Activated naive CD8-positive, alpha-beta T cell treated with anti-CD3 and anti-CD28 coated beads, Interleukin-2, amount 50 U/mL, for 24 hours (primary cell): ENCODE measurements at regions not wholly inside any gene's neighbourhood (a gene's known extent, or its start where the extent isn't known, plus 50 kb on each side); places are given as distances from the start of the nearest gene placed in this dataset.
"Not testable (repeated sequence)": the region's sequence is repeated elsewhere in the genome, so short reads cannot be mapped to it uniquely, and the experiment has no call there.

Experiments used
- ATAC-seq: fragments of 150-1000 bp; cut with Tn5 transposase; one replicate; pipeline ENCODE4 v1.10.0; 2021
- DNase-seq: peaks from one replicate; pipeline ENCODE4 v3.0.0; 2021
- H3K27ac Mint-ChIP-seq: one replicate; pipeline ENCODE4 v1.8.0; 2021; ENCODE audit warnings: mild to moderate bottlenecking, mixed read lengths
- H3K27me3 Mint-ChIP-seq: one replicate; pipeline ENCODE4 v1.8.0; 2021; ENCODE audit warnings: mixed read lengths
- H3K36me3 Mint-ChIP-seq: one replicate; pipeline ENCODE4 v1.8.0; 2021; ENCODE audit warnings: low read depth, mixed read lengths
- H3K4me1 Mint-ChIP-seq: one replicate; pipeline ENCODE4 v1.8.0; 2021; ENCODE audit warnings: mixed read lengths
- H3K4me3 Mint-ChIP-seq: one replicate; pipeline ENCODE4 v1.8.0; 2021; ENCODE audit warnings: mild to moderate bottlenecking, moderate library complexity, mixed read lengths
- H3K9me3 Mint-ChIP-seq: one replicate; pipeline ENCODE4 v1.8.0; 2021; ENCODE audit warnings: mixed read lengths

GRCh38 chr12:85603556-85603955 is 232.7 kb downstream of the RASSF9 start:
- no peaks in the 10 kb centered on the region for H3K27me3 Mint-ChIP-seq
- no peak overlapping the region for H3K4me3 Mint-ChIP-seq
- H3K27ac Mint-ChIP-seq, result no peak overlapping the region
- H3K9me3 Mint-ChIP-seq, result peaks cover 12% of the 10 kb centered on the region
- no peak for ATAC-seq
- no peaks in the 10 kb centered on the region for H3K4me1 Mint-ChIP-seq
- DNase-seq, result no peak
- H3K36me3 Mint-ChIP-seq, result no peaks in the 10 kb centered on the region

- Mint-ChIP-seq H3K9me3 (peaks cover 9% of the 10 kb centered on the region), H3K27me3 (no peaks in the 10 kb centered on the region)
Measured at GRCh38 chr12:85606455-85606854, 229.8 kb downstream of the RASSF9 start.

GRCh38 chr12:85609778-85610177 is 226.4 kb downstream of the RASSF9 start:
- H3K36me3 Mint-ChIP-seq, result no peaks in the 10 kb centered on the region
- H3K4me3 Mint-ChIP-seq, result no peak overlapping the region
- no peak overlapping the region for H3K27ac Mint-ChIP-seq
- no peaks in the 10 kb centered on the region for H3K4me1 Mint-ChIP-seq
- no peak for DNase-seq
- H3K27me3 Mint-ChIP-seq, result no peaks in the 10 kb centered on the region
- ATAC-seq, result no peak
- peaks cover 10% of the 10 kb centered on the region for H3K9me3 Mint-ChIP-seq

More at GRCh38 chr12:85606455-85606854, 229.8 kb downstream of the RASSF9 start:
- no peak for ATAC-seq
- Mint-ChIP-seq H3K36me3 (no peaks in the 10 kb centered on the region), H3K4me1 (no peaks in the 10 kb centered on the region), H3K27ac (no peak overlapping the region), H3K4me3 (no peak overlapping the region)
- DNase-seq, result no peak

- H3K36me3 Mint-ChIP-seq, result no peaks in the 10 kb centered on the region
- no peak for ATAC-seq
Measured at GRCh38 chr12:85610194-85610593, 226.0 kb downstream of the RASSF9 start.

GRCh38 chr12:85616201-85616600 is 220.0 kb downstream of the RASSF9 start:
- no peak overlapping the region for H3K4me3 Mint-ChIP-seq
- no peaks in the 10 kb centered on the region for H3K27me3 Mint-ChIP-seq
- H3K27ac Mint-ChIP-seq, result no peak overlapping the region
- no peak for DNase-seq
- H3K36me3 Mint-ChIP-seq, result no peaks in the 10 kb centered on the region
- peaks cover 5% of the 10 kb centered on the region for H3K9me3 Mint-ChIP-seq
- no peaks in the 10 kb centered on the region for H3K4me1 Mint-ChIP-seq
- ATAC-seq, result no peak

More at GRCh38 chr12:85610194-85610593, 226.0 kb downstream of the RASSF9 start:
- DNase-seq, result no peak
- no peak overlapping the region for H3K4me3 Mint-ChIP-seq
- H3K27me3 Mint-ChIP-seq, result no peaks in the 10 kb centered on the region
- no peak overlapping the region for H3K27ac Mint-ChIP-seq
- H3K9me3 Mint-ChIP-seq, result peaks cover 10% of the 10 kb centered on the region
- H3K4me1 Mint-ChIP-seq, result no peaks in the 10 kb centered on the region

GRCh38 chr12:85617307-85618091 is 218.7 kb downstream of the RASSF9 start:
- Mint-ChIP-seq H3K27me3 (no peaks in the 10 kb centered on the region), H3K9me3 (peaks cover 5% of the 10 kb centered on the region), H3K4me3 (no peak overlapping the region), H3K4me1 (no peaks in the 10 kb centered on the region), H3K36me3 (no peaks in the 10 kb centered on the region), H3K27ac (no peak overlapping the region)
- no peak for DNase-seq
- ATAC-seq, result no peak

- Mint-ChIP-seq H3K27me3 (no peaks in the 10 kb centered on the region), H3K27ac (no peak overlapping the region), H3K9me3 (no peaks in the 10 kb centered on the region), H3K36me3 (no peaks in the 10 kb centered on the region), H3K4me1 (no peaks in the 10 kb centered on the region), H3K4me3 (no peak overlapping the region)
- no peak for ATAC-seq
- no peak for DNase-seq
Measured at GRCh38 chr12:85621041-85621440, 215.2 kb downstream of the RASSF9 start.

GRCh38 chr12:85623763-85624162 is 212.4 kb downstream of the RASSF9 start:
- ATAC-seq, result no peak
- no peak for DNase-seq
- Mint-ChIP-seq H3K36me3 (no peaks in the 10 kb centered on the region), H3K27me3 (no peaks in the 10 kb centered on the region), H3K27ac (no peak overlapping the region), H3K4me1 (no peaks in the 10 kb centered on the region), H3K4me3 (no peak overlapping the region), H3K9me3 (no peaks in the 10 kb centered on the region)

- H3K27me3 Mint-ChIP-seq, result no peaks in the 10 kb centered on the region
- no peak for ATAC-seq
- no peak overlapping the region for H3K4me3 Mint-ChIP-seq
- H3K4me1 Mint-ChIP-seq, result no peaks in the 10 kb centered on the region
- H3K27ac Mint-ChIP-seq, result no peak overlapping the region
- no peaks in the 10 kb centered on the region for H3K9me3 Mint-ChIP-seq
- H3K36me3 Mint-ChIP-seq, result no peaks in the 10 kb centered on the region
- DNase-seq, result no peak
Measured at GRCh38 chr12:85625467-85625866, 210.7 kb downstream of the RASSF9 start.

GRCh38 chr12:85626001-85626783 is 210.0 kb downstream of the RASSF9 start:
- Mint-ChIP-seq H3K9me3 (no peaks in the 10 kb centered on the region), H3K36me3 (no peaks in the 10 kb centered on the region), H3K27ac (no peak overlapping the region), H3K27me3 (no peaks in the 10 kb centered on the region), H3K4me3 (no peak overlapping the region), H3K4me1 (no peaks in the 10 kb centered on the region)
- DNase-seq, result no peak
- ATAC-seq, result no peak

GRCh38 chr12:85626784-85627171 is 209.4 kb downstream of the RASSF9 start:
- ATAC-seq (no peak), DNase-seq (no peak)
- Mint-ChIP-seq H3K4me3 (no peak overlapping the region), H3K27me3 (no peaks in the 10 kb centered on the region), H3K9me3 (no peaks in the 10 kb centered on the region), H3K36me3 (no peaks in the 10 kb centered on the region), H3K27ac (no peak overlapping the region), H3K4me1 (no peaks in the 10 kb centered on the region)

GRCh38 chr12:85627584-85627983 is 208.6 kb downstream of the RASSF9 start:
- Mint-ChIP-seq H3K4me3 (no peak overlapping the region), H3K27me3 (no peaks in the 10 kb centered on the region), H3K36me3 (no peaks in the 10 kb centered on the region), H3K9me3 (no peaks in the 10 kb centered on the region), H3K4me1 (no peaks in the 10 kb centered on the region), H3K27ac (no peak overlapping the region)
- no peak for ATAC-seq
- no peak for DNase-seq

- not testable (repeated sequence) for H3K36me3 Mint-ChIP-seq, H3K27ac Mint-ChIP-seq, H3K4me1 Mint-ChIP-seq, ATAC-seq, DNase-seq, H3K9me3 Mint-ChIP-seq, H3K27me3 Mint-ChIP-seq, H3K4me3 Mint-ChIP-seq
Measured at GRCh38 chr12:85628562-85628961, 207.6 kb downstream of the RASSF9 start.

- ATAC-seq (no peak), DNase-seq (no peak)
- Mint-ChIP-seq H3K36me3 (no peaks in the 10 kb centered on the region), H3K4me3 (no peak overlapping the region), H3K27me3 (no peaks in the 10 kb centered on the region), H3K4me1 (no peaks in the 10 kb centered on the region), H3K27ac (no peak overlapping the region), H3K9me3 (no peaks in the 10 kb centered on the region)
Measured at GRCh38 chr12:85630851-85631250, 205.4 kb downstream of the RASSF9 start.

GRCh38 chr12:85632390-85632789 is 203.8 kb downstream of the RASSF9 start:
- no peak for ATAC-seq
- no peak overlapping the region for H3K4me3 Mint-ChIP-seq
- no peaks in the 10 kb centered on the region for H3K4me1 Mint-ChIP-seq
- no peak for DNase-seq
- no peaks in the 10 kb centered on the region for H3K9me3 Mint-ChIP-seq
- no peak overlapping the region for H3K27ac Mint-ChIP-seq
- H3K36me3 Mint-ChIP-seq, result no peaks in the 10 kb centered on the region
- H3K27me3 Mint-ChIP-seq, result no peaks in the 10 kb centered on the region
